ENCODE measurements at regions not wholly inside any gene's neighbourhood (a gene's known extent, or its start where the extent isn't known, plus 50 kb on each side); places are given as distances from the start of the nearest gene placed in this dataset.

DNA sequence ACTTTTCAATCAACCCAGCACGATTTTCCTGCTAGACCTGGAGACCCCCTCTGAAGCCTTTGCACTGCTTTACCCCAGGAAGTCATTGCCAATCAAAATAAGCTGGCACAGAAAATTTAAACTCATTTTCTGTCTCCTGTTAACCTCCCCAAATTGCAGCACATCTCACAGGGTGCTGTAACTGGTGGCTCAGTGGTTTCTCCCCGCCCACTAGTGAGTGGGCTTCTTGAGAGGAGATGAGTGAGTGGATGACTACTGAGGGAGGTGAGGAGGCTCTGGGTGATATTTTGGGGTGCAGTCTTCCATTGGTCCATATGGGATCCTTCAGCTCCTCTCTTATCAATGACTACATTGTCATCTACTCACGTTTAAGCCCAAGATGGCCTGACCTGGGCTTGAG lies 239.8 kb upstream of the HS6ST1 start:
- no peaks in the 10 kb centered on the region for H3K36me3 Mint-ChIP-seq
- H3K4me1 Mint-ChIP-seq, result no peaks in the 10 kb centered on the region
- DNase-seq (ENCODE audit: low spot score in 2 of 2) (no peak), ATAC-seq (no peak)
- no peak overlapping the region for H3K27ac Mint-ChIP-seq
- H3K9me3 Mint-ChIP-seq, result no peaks in the 10 kb centered on the region
- no peak overlapping the region for H3K4me3 Mint-ChIP-seq

- DNase-seq (ENCODE audit: low spot score in 2 of 2) (no peak), ATAC-seq (no peak)
- Mint-ChIP-seq H3K27ac (no peak overlapping the region), H3K36me3 (no peaks in the 10 kb centered on the region), H3K9me3 (no peaks in the 10 kb centered on the region), H3K4me3 (no peak overlapping the region), H3K4me1 (no peaks in the 10 kb centered on the region)
Observed at GRCh38 chr2:128558895-128559532, 240.3 kb upstream of the HS6ST1 start.

GRCh38 chr2:128559533-128560515 lies 241.2 kb upstream of the HS6ST1 start:
- H3K4me3 Mint-ChIP-seq, result no peak overlapping the region
- no peaks in the 10 kb centered on the region for H3K36me3 Mint-ChIP-seq
- H3K9me3 Mint-ChIP-seq, result no peaks in the 10 kb centered on the region
- no peaks in the 10 kb centered on the region for H3K4me1 Mint-ChIP-seq
- no peak overlapping the region for H3K27ac Mint-ChIP-seq
- ATAC-seq (no peak), DNase-seq (ENCODE audit: low spot score in 2 of 2) (no peak)

DNA sequence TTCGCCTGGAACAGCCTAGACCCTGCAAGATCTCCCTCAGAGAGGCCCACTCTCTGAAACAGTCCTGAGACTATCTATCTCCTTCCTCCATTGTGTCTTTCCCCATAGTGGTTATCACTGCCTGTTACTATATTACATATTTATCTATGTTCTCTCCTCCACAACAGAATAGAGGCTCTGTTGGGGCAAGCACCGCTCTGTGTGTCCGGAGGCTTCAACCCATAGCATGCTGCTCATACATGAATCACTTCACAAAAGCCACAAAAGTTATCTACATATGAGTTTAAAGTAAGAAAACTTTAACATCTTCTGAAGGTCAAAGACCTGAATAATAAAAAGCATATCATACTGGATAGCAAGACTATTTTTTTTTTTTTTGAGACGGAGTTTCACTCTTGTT lies 242.1 kb upstream of the HS6ST1 start:
- Mint-ChIP-seq H3K36me3 (no peaks in the 10 kb centered on the region), H3K27ac (no peak overlapping the region), H3K4me3 (no peak overlapping the region), H3K9me3 (no peaks in the 10 kb centered on the region), H3K4me1 (no peaks in the 10 kb centered on the region)
- DNase-seq (ENCODE audit: low spot score in 2 of 2) (no peak), ATAC-seq (no peak)

DNA sequence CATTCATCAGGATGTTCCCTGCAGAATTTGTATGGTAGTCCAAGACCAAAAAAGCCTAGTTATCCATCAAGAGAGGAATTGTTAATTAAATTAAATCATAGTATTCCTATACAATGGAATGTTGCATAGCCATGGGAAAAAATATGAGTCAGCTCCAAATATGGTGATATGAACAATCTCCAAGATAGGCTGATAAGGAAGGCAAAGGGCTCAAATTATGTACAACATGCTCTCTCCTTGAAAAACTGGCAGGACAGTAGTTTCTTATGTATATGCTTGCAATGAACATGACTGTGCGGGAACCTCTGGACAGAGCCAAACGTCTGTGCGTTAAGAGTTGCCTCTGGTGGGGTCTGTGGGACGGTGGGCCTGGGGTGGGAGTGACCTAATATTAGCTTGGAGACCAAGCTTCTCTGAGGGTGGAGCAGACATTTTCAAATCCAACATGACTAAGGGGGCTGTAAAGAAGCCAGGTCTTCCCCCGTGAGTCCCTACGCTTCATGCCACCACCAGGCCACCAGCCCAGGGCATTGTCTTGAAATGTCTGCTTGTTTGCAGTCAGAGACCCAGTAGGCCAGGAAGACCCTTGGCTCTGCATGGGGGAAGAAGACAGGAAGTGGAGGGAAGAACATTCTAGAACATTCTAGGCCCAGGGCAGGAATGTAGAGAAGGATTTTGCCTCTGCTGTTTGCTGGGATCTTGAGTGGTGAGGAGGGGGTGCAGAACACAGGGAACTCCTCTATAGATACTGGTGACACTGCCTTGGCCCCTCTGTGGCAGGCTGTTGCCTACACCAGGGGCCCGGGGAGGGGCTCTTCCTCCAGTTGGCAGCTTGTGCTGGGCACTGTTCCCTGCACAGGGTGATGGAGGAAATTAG lies 244.0 kb upstream of the HS6ST1 start:
- ATAC-seq (no peak), DNase-seq (ENCODE audit: low spot score in 2 of 2) (peak in 1 of 2 donors; percentile 41)
- no peaks in the 10 kb centered on the region for H3K36me3 Mint-ChIP-seq
- H3K4me1 Mint-ChIP-seq, result no peaks in the 10 kb centered on the region
- H3K27ac Mint-ChIP-seq, result no peak overlapping the region
- no peak overlapping the region for H3K4me3 Mint-ChIP-seq
- no peaks in the 10 kb centered on the region for H3K9me3 Mint-ChIP-seq

GRCh38 chr2:128563348-128563687 lies 244.7 kb upstream of the HS6ST1 start:
- Mint-ChIP-seq H3K9me3 (no peaks in the 10 kb centered on the region), H3K4me3 (no peak overlapping the region), H3K36me3 (no peaks in the 10 kb centered on the region), H3K27ac (no peak overlapping the region), H3K4me1 (no peaks in the 10 kb centered on the region)
- no peak for ATAC-seq
- DNase-seq (ENCODE audit: low spot score in 2 of 2), result no peak

DNA sequence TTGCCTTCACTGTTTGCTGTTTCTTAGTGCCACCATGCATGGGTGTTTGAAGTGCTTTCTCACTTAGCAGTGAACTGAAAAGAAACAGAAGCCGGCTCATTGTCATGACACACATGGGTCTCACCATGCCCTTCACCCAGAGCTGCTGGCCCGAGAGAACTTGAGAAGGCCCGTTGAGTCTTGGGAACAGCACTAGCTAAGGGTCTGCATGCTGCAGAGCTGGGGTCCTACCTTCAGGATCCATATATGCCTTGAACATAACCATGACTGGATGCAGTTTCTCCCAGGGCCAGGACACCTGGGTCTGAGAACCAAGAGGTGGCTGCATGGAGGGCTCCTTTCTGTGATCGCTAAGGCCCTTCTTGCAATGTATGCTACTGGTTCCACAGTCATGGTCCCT lies 245.5 kb upstream of the HS6ST1 start:
- H3K27ac Mint-ChIP-seq, result no peak overlapping the region

GRCh38 chr2:128564551-128564950 lies 245.9 kb upstream of the HS6ST1 start:
- Mint-ChIP-seq H3K36me3 (no peaks in the 10 kb centered on the region), H3K27ac (no peak overlapping the region), H3K9me3 (no peaks in the 10 kb centered on the region), H3K4me3 (no peak overlapping the region), H3K4me1 (no peaks in the 10 kb centered on the region)
- no peak for ATAC-seq
- no peak for DNase-seq (ENCODE audit: low spot score in 2 of 2)

More for the DNA sequence above, 245.5 kb upstream of the HS6ST1 start:
- Mint-ChIP-seq H3K36me3 (no peaks in the 10 kb centered on the region), H3K9me3 (no peaks in the 10 kb centered on the region), H3K4me1 (no peaks in the 10 kb centered on the region), H3K4me3 (no peak overlapping the region)
- ATAC-seq (peak; percentile 19), DNase-seq (ENCODE audit: low spot score in 2 of 2) (no peak)

GRCh38 chr2:128565441-128565840 lies 246.8 kb upstream of the HS6ST1 start:
- Mint-ChIP-seq H3K9me3 (no peaks in the 10 kb centered on the region), H3K27ac (no peak overlapping the region), H3K36me3 (no peaks in the 10 kb centered on the region), H3K4me1 (no peaks in the 10 kb centered on the region), H3K4me3 (no peak overlapping the region)
- ATAC-seq, result no peak
- DNase-seq (ENCODE audit: low spot score in 2 of 2), result no peak

GRCh38 chr2:128566671-128567070 lies 248.0 kb upstream of the HS6ST1 start:
- Mint-ChIP-seq H3K9me3 (no peaks in the 10 kb centered on the region), H3K27ac (no peak overlapping the region), H3K36me3 (no peaks in the 10 kb centered on the region), H3K4me1 (no peaks in the 10 kb centered on the region), H3K4me3 (no peak overlapping the region)
- DNase-seq (ENCODE audit: low spot score in 2 of 2), result no peak
- no peak for ATAC-seq

DNA sequence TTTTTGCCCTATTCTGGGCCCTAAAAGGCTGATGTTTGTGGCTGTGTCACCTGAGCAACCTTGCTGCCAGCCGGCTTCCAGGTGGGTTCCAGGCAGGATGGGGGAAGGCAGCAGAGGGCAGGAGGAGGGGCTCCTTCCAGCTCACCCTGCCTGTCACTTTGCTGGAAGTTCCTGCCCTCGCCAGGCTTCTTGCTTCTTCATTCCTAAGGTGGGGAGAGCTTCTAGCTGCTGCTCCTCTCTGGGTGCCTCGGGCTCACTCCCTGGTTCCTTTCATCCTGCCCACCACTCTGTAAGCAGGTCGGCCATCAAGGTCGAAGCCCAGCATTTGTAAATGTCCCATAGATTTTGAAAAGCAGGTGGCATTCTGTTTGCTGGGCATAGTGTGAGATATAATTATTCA lies 249.4 kb upstream of the HS6ST1 start:
- Mint-ChIP-seq H3K27ac (no peak overlapping the region), H3K4me3 (no peak overlapping the region), H3K9me3 (no peaks in the 10 kb centered on the region), H3K4me1 (no peaks in the 10 kb centered on the region), H3K36me3 (no peaks in the 10 kb centered on the region)
- no peak for ATAC-seq
- no peak for DNase-seq (ENCODE audit: low spot score in 2 of 2)

GRCh38 chr2:128573116-128573515 lies 254.4 kb upstream of the HS6ST1 start:
- Mint-ChIP-seq H3K36me3 (no peaks in the 10 kb centered on the region), H3K9me3 (no peaks in the 10 kb centered on the region), H3K4me3 (no peak overlapping the region), H3K4me1 (no peaks in the 10 kb centered on the region), H3K27ac (peak overlapping the region; percentile 46)
- DNase-seq (ENCODE audit: low spot score in 2 of 2) (no peak), ATAC-seq (peak; percentile 31)

DNA sequence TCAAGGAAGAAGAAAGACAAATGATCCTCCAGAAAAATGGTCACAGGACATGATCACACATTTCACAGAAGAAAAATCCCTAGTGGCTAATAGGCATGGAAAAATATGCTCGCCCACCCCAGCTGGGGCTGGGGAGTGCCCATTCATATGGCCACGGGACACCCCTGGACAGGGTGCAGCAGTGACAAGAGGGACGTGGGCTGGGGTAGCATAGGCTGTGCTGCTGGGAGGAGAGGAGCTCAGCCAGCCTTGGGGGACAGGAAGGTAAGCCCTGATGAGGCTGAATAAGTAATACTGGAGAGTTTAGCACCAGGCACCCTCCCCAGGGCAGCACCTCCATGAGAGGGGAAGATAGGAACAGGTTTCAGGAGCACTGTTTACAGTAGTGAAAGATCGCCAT lies 254.9 kb upstream of the HS6ST1 start:
- H3K36me3 Mint-ChIP-seq, result no peaks in the 10 kb centered on the region
- ATAC-seq (peak; percentile 42), DNase-seq (ENCODE audit: low spot score in 2 of 2) (peak in 1 of 2 donors; percentile 23)
- H3K4me3 Mint-ChIP-seq, result no peak overlapping the region
- no peaks in the 10 kb centered on the region for H3K9me3 Mint-ChIP-seq
- no peaks in the 10 kb centered on the region for H3K4me1 Mint-ChIP-seq
- peak overlapping the region; percentile 46 for H3K27ac Mint-ChIP-seq

- Mint-ChIP-seq H3K4me3 (no peak overlapping the region), H3K27ac (no peak overlapping the region), H3K36me3 (no peaks in the 10 kb centered on the region), H3K4me1 (no peaks in the 10 kb centered on the region), H3K9me3 (no peaks in the 10 kb centered on the region)
- ATAC-seq, result no peak
- peak in 1 of 2 donors; percentile 23 for DNase-seq (ENCODE audit: low spot score in 2 of 2)
Observed at GRCh38 chr2:128577141-128577930, 258.7 kb upstream of the HS6ST1 start.

Measured in stimulated activated effector memory CD8-positive, alpha-beta T cell treated with anti-CD3 and anti-CD28 coated beads, Interleukin-12 subunit alpha, Interleukin-12 subunit beta, amount 100 ng/mL, for 72 hours (primary cell).